ENCODE measurements at regions not wholly inside any gene's neighbourhood (a gene's known extent, or its start where the extent isn't known, plus 50 kb on each side); places are given as distances from the start of the nearest gene placed in this dataset.

DNA sequence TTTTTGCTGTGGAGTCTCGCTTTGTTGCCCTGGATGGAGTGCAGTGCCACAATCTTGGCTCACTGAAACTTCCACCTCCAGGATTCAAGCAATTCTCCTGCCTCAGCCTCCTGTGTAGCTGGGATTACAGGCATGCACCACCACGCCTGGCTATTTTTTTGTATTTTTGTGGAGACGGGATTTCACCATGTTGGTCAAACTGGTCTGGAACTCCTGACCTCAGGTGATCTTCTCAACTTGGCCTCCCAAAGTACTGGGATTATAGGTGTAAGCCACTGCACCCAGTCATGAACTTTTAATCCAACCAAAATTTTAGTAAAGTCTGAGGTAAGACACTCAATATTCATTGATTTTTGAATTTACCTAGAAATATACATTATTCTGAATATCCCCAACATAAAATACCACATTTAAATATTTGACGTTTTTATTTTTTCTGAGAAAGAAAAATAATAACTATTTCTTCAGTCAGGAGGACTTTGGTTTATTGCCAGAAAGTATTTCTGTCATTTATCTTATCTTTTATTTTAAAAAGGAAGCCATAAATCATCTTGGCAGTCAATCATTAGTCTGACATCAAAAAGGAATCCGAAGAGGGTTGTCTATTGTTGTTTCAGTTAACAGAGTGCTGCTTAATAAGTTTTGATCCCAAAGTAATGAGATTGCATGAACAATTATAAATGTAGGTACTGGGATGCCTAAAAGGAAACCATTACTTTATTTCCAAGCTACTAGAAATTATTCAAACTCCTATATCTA is 102.2 kb upstream of the GRIA4 start:
- no peak for TF ChIP-seq POLR2AphosphoS5 (IDR thresholded peaks at IDR 0.05; ENCODE audit: low read depth, low read length)
- no peak for TF ChIP-seq PAX5 (IDR thresholded peaks at IDR 0.05; ENCODE audit: insufficient read depth, low read length, severe bottlenecking)
- no peak for TF ChIP-seq POU2F2 (IDR thresholded peaks at IDR 0.05; ENCODE audit: low read depth, low read length)
